HEK293 (cell line): ENCODE measurements at regions not wholly inside any gene's neighbourhood (a gene's known extent, or its start where the extent isn't known, plus 50 kb on each side); places are given as distances from the start of the nearest gene placed in this dataset.

Experiments
- CTCF ChIA-PET: fragments of 350-600 bp; formaldehyde crosslinking; extraction: SDS; loops from one replicate; lab custom pipeline; 2021; ENCODE audit warnings: antibody characterized with exemption; lab: Yijun Ruan, JAX
- POLR2A ChIA-PET: fragments of 300-600 bp; formaldehyde crosslinking; extraction: SDS; loops from one replicate; lab custom pipeline; 2020; ENCODE audit warnings: antibody characterized with exemption, inconsistent platforms; lab: Yijun Ruan, JAX
- H3K27ac ChIP-seq: fragments of 200-500 bp; sonication (Bioruptor generic); 2 replicates; pipeline ENCODE4 v1.5.1; 2014; ENCODE audit warnings: low read depth, low read length, control low read depth, inconsistent platforms; ENCODE audit errors: extremely low read depth
- H3K36me3 ChIP-seq, 2 experiments: fragments of 200-500 bp in 1 of 2; sonication (Bioruptor generic) in 1 of 2; 1 replicate in 1 of 2; 2 replicates in 1 of 2; pipeline ENCODE4 v1.5.1; 2014 to 2017; ENCODE audit warnings: inconsistent platforms in 2 of 2, low read length in 2 of 2; ENCODE audit not compliant: control insufficient read depth in 2 of 2, insufficient read depth in 1 of 2
- H3K4me1 ChIP-seq: fragments of 200-500 bp; sonication (Bioruptor generic); 2 replicates; pipeline ENCODE4 v1.5.1; 2014; ENCODE audit warnings: mild to moderate bottlenecking, low read length, inconsistent platforms; ENCODE audit not compliant: control insufficient read depth, insufficient read depth
- H3K4me3 ChIP-seq: 2 replicates; pipeline ENCODE4 v1.5.1; 2011; ENCODE audit warnings: low read depth, mild to moderate bottlenecking, control low read depth, low read length, moderate library complexity
- H3K9me3 ChIP-seq: fragments of 200-500 bp; sonication (Bioruptor generic); 2 replicates; pipeline ENCODE4 v1.5.1; 2014; ENCODE audit warnings: low read depth, low read length, inconsistent platforms; ENCODE audit not compliant: control insufficient read depth, insufficient read depth
- MZF1 ChIP-seq: fragments of 450-650 bp; formaldehyde crosslinking; IDR thresholded peaks from 2 replicates; pipeline ENCODE4 v1.5.1; 2017; ENCODE audit warnings: missing biosample characterization, missing genetic modification characterization, borderline replicate concordance
- PRDM10 ChIP-seq: fragments of 450-650 bp; formaldehyde crosslinking; IDR thresholded peaks from 2 replicates; pipeline ENCODE4 v1.5.1; 2016; ENCODE audit warnings: missing biosample characterization, missing genetic modification characterization
- SP2 ChIP-seq: fragments of 450-650 bp; formaldehyde crosslinking; IDR thresholded peaks from 2 replicates; pipeline ENCODE4 v1.5.1; 2016; ENCODE audit warnings: missing biosample characterization, missing genetic modification characterization
- SP3 ChIP-seq: fragments of 450-650 bp; formaldehyde crosslinking; IDR thresholded peaks from 2 replicates; pipeline ENCODE4 v1.5.1; 2016; ENCODE audit warnings: missing biosample characterization, missing genetic modification characterization
- YY1 ChIP-seq: fragments of 450-650 bp; formaldehyde crosslinking; IDR thresholded peaks from 2 replicates; pipeline ENCODE4 v1.5.1; 2018; ENCODE audit warnings: missing biosample characterization, missing genetic modification characterization
- ZBTB1 ChIP-seq: fragments of 450-650 bp; formaldehyde crosslinking; IDR thresholded peaks from 2 replicates; pipeline ENCODE4 v1.5.1; 2016; ENCODE audit warnings: missing biosample characterization, missing genetic modification characterization
- ZBTB11 ChIP-seq: fragments of 450-650 bp; formaldehyde crosslinking; conservative IDR thresholded peaks from 2 replicates; pipeline ENCODE4 v1.5.1; 2016; ENCODE audit warnings: low read depth, missing biosample characterization, missing genetic modification characterization
- ZBTB49 ChIP-seq: fragments of 450-650 bp; formaldehyde crosslinking; IDR thresholded peaks from 2 replicates; pipeline ENCODE4 v1.5.1; 2016; ENCODE audit warnings: missing biosample characterization, missing genetic modification characterization, low read depth
- ZFP37 ChIP-seq: fragments of 450-650 bp; formaldehyde crosslinking; IDR thresholded peaks from 2 replicates; pipeline ENCODE4 v1.5.1; 2016; ENCODE audit warnings: missing biosample characterization, missing genetic modification characterization
- ZNF10 ChIP-seq: fragments of 450-650 bp; formaldehyde crosslinking; IDR thresholded peaks from 2 replicates; pipeline ENCODE4 v1.5.1; 2017; ENCODE audit warnings: missing biosample characterization, missing genetic modification characterization
- ZNF114 ChIP-seq: fragments of 450-650 bp; formaldehyde crosslinking; IDR thresholded peaks from 2 replicates; pipeline ENCODE4 v1.5.0; 2017; ENCODE audit warnings: missing biosample characterization, missing genetic modification characterization
- ZNF26 ChIP-seq: fragments of 450-650 bp; formaldehyde crosslinking; IDR thresholded peaks from 2 replicates; pipeline ENCODE4 v1.5.1; 2016; ENCODE audit warnings: missing biosample characterization, missing genetic modification characterization
- ZNF37A ChIP-seq: fragments of 450-650 bp; IDR thresholded peaks from 2 replicates; pipeline ENCODE4 v1.5.1; 2018; ENCODE audit warnings: missing biosample characterization, missing genetic modification characterization
- ZNF449 ChIP-seq: fragments of 450-650 bp; formaldehyde crosslinking; IDR thresholded peaks from 2 replicates; pipeline ENCODE4 v1.5.1; 2017; ENCODE audit warnings: missing biosample characterization, mild to moderate bottlenecking, missing genetic modification characterization, moderate library complexity
- ZNF561 ChIP-seq: fragments of 450-650 bp; IDR thresholded peaks from 2 replicates; pipeline ENCODE4 v1.5.1; 2018; ENCODE audit warnings: missing biosample characterization, missing genetic modification characterization, borderline replicate concordance
- ZNF623 ChIP-seq: fragments of 450-650 bp; formaldehyde crosslinking; IDR thresholded peaks from 2 replicates; pipeline ENCODE4 v1.5.1; 2016; ENCODE audit warnings: missing biosample characterization, missing genetic modification characterization
- ZNF660 ChIP-seq: fragments of 450-650 bp; IDR thresholded peaks from 2 replicates; pipeline ENCODE4 v1.5.1; 2018; ENCODE audit warnings: missing biosample characterization, mild to moderate bottlenecking, missing genetic modification characterization
- ZNF664 ChIP-seq: fragments of 450-650 bp; formaldehyde crosslinking; IDR thresholded peaks from 2 replicates; pipeline ENCODE4 v1.5.1; 2016; ENCODE audit warnings: missing biosample characterization, missing genetic modification characterization
- ZNF704 ChIP-seq: fragments of 450-650 bp; formaldehyde crosslinking; IDR thresholded peaks from 2 replicates; pipeline ENCODE4 v1.5.1; 2016; ENCODE audit warnings: missing biosample characterization, missing genetic modification characterization
- ZNF768 ChIP-seq: fragments of 450-650 bp; formaldehyde crosslinking; IDR thresholded peaks from 2 replicates; pipeline ENCODE4 v1.5.1; 2018; ENCODE audit warnings: missing biosample characterization, mild to moderate bottlenecking, missing genetic modification characterization
- ZNF791 ChIP-seq: fragments of 450-650 bp; formaldehyde crosslinking; IDR thresholded peaks from 2 replicates; pipeline ENCODE4 v1.5.1; 2016; ENCODE audit warnings: missing biosample characterization, missing genetic modification characterization

- Histone ChIP-seq H3K36me3 (no peaks in the 10 kb centered on the region), H3K4me1 (no peaks in the 10 kb centered on the region), H3K27ac (no peak overlapping the region), H3K9me3 (no peaks in the 10 kb centered on the region), H3K4me3 (no peak overlapping the region)
- CTCF ChIA-PET, result interaction anchor here (0.7 to 1.2 kb wide), 2 partner anchors 11 to 591 kb away, joined by 3 read pairs; no protein-coding TSS in a partner anchor
- TF ChIP-seq ZNF791 (tag by site-specific recombination) (no peak), ZNF623 (tag by site-specific recombination) (no peak), ZNF704 (tag by site-specific recombination) (no peak), MZF1 (tag by site-specific recombination) (no peak), ZFP37 (no peak), ZBTB49 (tag by site-specific recombination) (no peak), ZNF449 (tag by site-specific recombination) (no peak), ZNF561 (tag by site-specific recombination) (no peak), ZNF10 (tag by site-specific recombination) (no peak), ZNF114 (tag by site-specific recombination) (no peak), PRDM10 (tag by site-specific recombination) (no peak), ZNF660 (no peak)
- POLR2A ChIA-PET, result no interaction called here
Measured at GRCh38 chr1:69411617-69412016, 156.1 kb upstream of the LRRC7 start.

- Histone ChIP-seq H3K4me1 (no peaks in the 10 kb centered on the region), H3K27ac (no peak overlapping the region), H3K9me3 (no peaks in the 10 kb centered on the region), H3K36me3 (no peaks in the 10 kb centered on the region), H3K4me3 (no peak overlapping the region)
- POLR2A ChIA-PET, result no interaction called here
- CTCF ChIA-PET, result interaction anchor here (0.5 kb wide), 1 partner anchor 1116 kb away, joined by 3 read pairs; no protein-coding TSS in a partner anchor
- TF ChIP-seq ZNF768 (tag by site-specific recombination) (no peak), ZNF37A (tag by site-specific recombination) (no peak), ZBTB1 (tag by site-specific recombination) (no peak), SP2 (tag by site-specific recombination) (no peak), ZNF664 (no peak), ZNF561 (tag by site-specific recombination) (no peak), SP3 (tag by site-specific recombination) (no peak), YY1 (tag by site-specific recombination) (no peak), ZNF26 (tag by site-specific recombination) (no peak), ZBTB11 (no peak)
Measured at GRCh38 chr1:69413129-69413528, 154.6 kb upstream of the LRRC7 start.
